Upper lobe of left lung (tissue), 4 donors: ENCODE measurements at regions not wholly inside any gene's neighbourhood (a gene's known extent, or its start where the extent isn't known, plus 50 kb on each side); places are given as distances from the start of the nearest gene placed in this dataset.

Source experiments
- EP300 ChIP-seq, 4 donors: sonication (generic); formaldehyde crosslinking; IDR thresholded peaks; one replicate each; pipeline ENCODE4 v1.5.1; 2017; ENCODE audit warnings: antibody characterized with exemption in 4 of 4, control low read depth in 2 of 4
- POLR2AphosphoS5 ChIP-seq, 2 donors: sonication (generic); formaldehyde crosslinking; IDR thresholded peaks; one replicate each; pipeline ENCODE4 v1.5.1; 2017; ENCODE audit warnings: antibody characterized with exemption in 2 of 2
- TF ChIP-seq, protein P1 (sequence below), 6 experiments: fragments of 450-650 bp in 4 of 6; fragments of 200-600 bp in 2 of 6; sonication (generic) in 2 of 6; IDR thresholded peaks; one replicate each; pipeline ENCODE4 v1.5.1; 2016 to 2019; ENCODE audit warnings: antibody characterized with exemption in 6 of 6

DNA sequence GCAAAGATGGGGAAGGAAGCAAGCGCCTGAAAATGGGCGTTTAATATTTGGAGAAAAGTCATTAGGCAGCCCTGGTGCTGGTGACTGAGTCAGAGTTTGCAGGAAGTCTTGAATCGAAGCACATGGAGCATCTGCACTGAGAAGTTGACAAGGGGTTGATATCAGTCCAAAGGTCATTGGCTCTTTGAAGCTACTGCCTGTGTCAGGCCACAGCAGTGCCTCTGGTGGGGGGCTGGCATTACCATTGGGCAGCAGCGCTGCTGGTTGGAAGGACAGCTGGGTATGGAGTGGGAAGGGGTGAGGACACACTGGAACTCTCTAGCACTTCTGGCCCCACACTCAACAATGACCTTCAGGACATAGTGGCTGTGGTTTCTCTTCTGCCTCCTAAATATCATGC, 150.4 kb upstream of the ERCC6L2 start:
- no peak for TF ChIP-seq POLR2AphosphoS5 (IDR thresholded peaks at IDR 0.05)
- TF ChIP-seq, protein P1, sequence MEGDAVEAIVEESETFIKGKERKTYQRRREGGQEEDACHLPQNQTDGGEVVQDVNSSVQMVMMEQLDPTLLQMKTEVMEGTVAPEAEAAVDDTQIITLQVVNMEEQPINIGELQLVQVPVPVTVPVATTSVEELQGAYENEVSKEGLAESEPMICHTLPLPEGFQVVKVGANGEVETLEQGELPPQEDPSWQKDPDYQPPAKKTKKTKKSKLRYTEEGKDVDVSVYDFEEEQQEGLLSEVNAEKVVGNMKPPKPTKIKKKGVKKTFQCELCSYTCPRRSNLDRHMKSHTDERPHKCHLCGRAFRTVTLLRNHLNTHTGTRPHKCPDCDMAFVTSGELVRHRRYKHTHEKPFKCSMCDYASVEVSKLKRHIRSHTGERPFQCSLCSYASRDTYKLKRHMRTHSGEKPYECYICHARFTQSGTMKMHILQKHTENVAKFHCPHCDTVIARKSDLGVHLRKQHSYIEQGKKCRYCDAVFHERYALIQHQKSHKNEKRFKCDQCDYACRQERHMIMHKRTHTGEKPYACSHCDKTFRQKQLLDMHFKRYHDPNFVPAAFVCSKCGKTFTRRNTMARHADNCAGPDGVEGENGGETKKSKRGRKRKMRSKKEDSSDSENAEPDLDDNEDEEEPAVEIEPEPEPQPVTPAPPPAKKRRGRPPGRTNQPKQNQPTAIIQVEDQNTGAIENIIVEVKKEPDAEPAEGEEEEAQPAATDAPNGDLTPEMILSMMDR (IDR thresholded peaks at IDR 0.05) = no peak
- TF ChIP-seq EP300 (IDR thresholded peaks at IDR 0.05) = no peak
